H1 (cell line): ENCODE measurements at regions not wholly inside any gene's neighbourhood (a gene's known extent, or its start where the extent isn't known, plus 50 kb on each side); places are given as distances from the start of the nearest gene placed in this dataset.

Experiments
- CTCF ChIA-PET: fragments of 300-600 bp; sonication (Branson Sonifier 250); formaldehyde crosslinking; loops from one replicate; lab custom pipeline; 2021; ENCODE audit not compliant: partially characterized antibody; lab: Charles Lee
- POLR2A ChIA-PET: fragments of 300-600 bp; sonication (Branson Sonifier 250); formaldehyde crosslinking; loops from one replicate; lab custom pipeline; 2021; ENCODE audit warnings: inconsistent platforms; ENCODE audit not compliant: partially characterized antibody; lab: Charles Lee
- DNase-seq, 2 experiments: peaks; one replicate each; pipeline versions ENCODE4 v3.0.0 to v3.0.0-alpha.2; 2010 to 2022; ENCODE audit warnings: low spot score in 2 of 2, low read depth in 1 of 2, mixed read lengths in 1 of 2
- FAIRE-seq: peaks from 2 replicates; lab custom pipeline; 2011; peaks lifted over from hg19 to GRCh38; lab: Jason Lieb, UNC
- H2AFZ ChIP-seq: 2 replicates; pipeline ENCODE4 v1.8.1; 2012; ENCODE audit warnings: low read length, inconsistent platforms
- H2AK5ac ChIP-seq: 2 replicates; pipeline ENCODE4 v1.6.1; 2013; ENCODE audit warnings: low read depth, low read length
- H2BK120ac ChIP-seq: replicated peaks from 2 replicates; pipeline ENCODE3; 2013; ENCODE audit warnings: low read depth, low read length, inconsistent platforms
- H2BK12ac ChIP-seq: 2 replicates; pipeline ENCODE4 v1.6.1; 2013; ENCODE audit warnings: low read depth, low read length
- H2BK15ac ChIP-seq: 2 replicates; pipeline ENCODE4 v1.6.1; 2013; ENCODE audit warnings: low read length
- H2BK20ac ChIP-seq: 2 replicates; pipeline ENCODE4 v1.6.1; 2013; ENCODE audit warnings: low read length
- H2BK5ac ChIP-seq: 2 replicates; pipeline ENCODE4 v1.6.1; 2013; ENCODE audit warnings: low read depth, low read length
- H3K14ac ChIP-seq: 2 replicates; pipeline ENCODE4 v1.6.1; 2013; ENCODE audit warnings: inconsistent platforms; ENCODE audit not compliant: insufficient read length
- H3K18ac ChIP-seq: 2 replicates; pipeline ENCODE4 v1.6.1; 2013; ENCODE audit warnings: low read length; ENCODE audit errors: extremely low read depth
- H3K23ac ChIP-seq: 2 replicates; pipeline ENCODE4 v1.6.1; 2013; ENCODE audit warnings: inconsistent platforms; ENCODE audit not compliant: insufficient read length
- H3K23me2 ChIP-seq: 2 replicates; pipeline ENCODE4 v1.6.1; 2013; ENCODE audit warnings: low read depth, low read length
- H3K27ac ChIP-seq: 2 replicates; pipeline ENCODE4 v1.6.1; 2011; ENCODE audit warnings: low read depth, low read length, inconsistent platforms
- H3K27me3 ChIP-seq, 4 experiments: replicated peaks in 1 of 4; 1 replicate in 1 of 4; 2 replicates in 3 of 4; pipeline versions ENCODE4 v1.6.1 to v1.8.1; 2011 to 2013; ENCODE audit warnings: low read length in 3 of 4, mild to moderate bottlenecking in 3 of 4, inconsistent platforms in 2 of 4, mixed read lengths in 2 of 4, moderate library complexity in 1 of 4; ENCODE audit not compliant: control insufficient read depth in 3 of 4, insufficient read depth in 3 of 4; ENCODE audit errors: extremely low read depth in 1 of 4
- H3K36me3 ChIP-seq, 4 experiments: 2 replicates each; pipeline versions ENCODE4 v1.6.1 to v1.8.1; 2011 to 2013; ENCODE audit warnings: mild to moderate bottlenecking in 4 of 4, low read length in 3 of 4, moderate library complexity in 2 of 4, control low read depth in 1 of 4, inconsistent platforms in 1 of 4; ENCODE audit not compliant: insufficient read depth in 4 of 4, control insufficient read depth in 2 of 4
- H3K4ac ChIP-seq: replicated peaks from 2 replicates; pipeline ENCODE3; 2013; ENCODE audit warnings: low read length, low read depth, mixed read lengths, inconsistent platforms; ENCODE audit not compliant: insufficient read length
- H3K4me1 ChIP-seq, 4 experiments: replicated peaks in 1 of 4; 1 replicate in 1 of 4; 2 replicates in 3 of 4; pipeline versions ENCODE4 v1.6.1 to v1.8.1; 2011 to 2013; ENCODE audit warnings: low read length in 3 of 4, inconsistent platforms in 2 of 4, mixed read lengths in 1 of 4; ENCODE audit not compliant: insufficient read depth in 4 of 4, control insufficient read depth in 3 of 4
- H3K4me2 ChIP-seq, 2 experiments: 2 replicates each; pipeline versions ENCODE4 v1.6.1 to v1.8.1; 2011 to 2013; ENCODE audit warnings: low read depth in 2 of 2, low read length in 2 of 2, control low read depth in 1 of 2, inconsistent platforms in 1 of 2, mild to moderate bottlenecking in 1 of 2; ENCODE audit not compliant: insufficient read depth in 1 of 2
- H3K4me3 ChIP-seq, 4 experiments: fragments of 200-600, 300-600 bp in 1 of 4; sonication (generic), shearing (Covaris generic), sonication (Bioruptor Twin) in 1 of 4; 2 replicates each; pipeline versions ENCODE4 v1.5.1 to v1.8.1; 2011 to 2016; ENCODE audit warnings: low read length in 4 of 4, low read depth in 3 of 4, control low read depth in 2 of 4, inconsistent platforms in 2 of 4, mild to moderate bottlenecking in 2 of 4, mixed read lengths in 1 of 4, moderate library complexity in 1 of 4; ENCODE audit not compliant: insufficient read depth in 2 of 4; ENCODE audit errors: extremely low read depth in 1 of 4
- H3K56ac ChIP-seq: replicated peaks from 2 replicates; pipeline ENCODE3; 2013; ENCODE audit warnings: low read depth, mild to moderate bottlenecking, mixed read lengths, low read length, inconsistent platforms; ENCODE audit not compliant: insufficient read length
- H3K79me1 ChIP-seq: 2 replicates; pipeline ENCODE4 v1.6.1; 2013; ENCODE audit warnings: low read depth, low read length, control low read depth
- H3K79me2 ChIP-seq, 2 experiments: 2 replicates each; pipeline versions ENCODE4 v1.6.1 to v1.8.1; 2012 to 2013; ENCODE audit warnings: low read length in 2 of 2, mild to moderate bottlenecking in 2 of 2, inconsistent platforms in 1 of 2; ENCODE audit not compliant: insufficient read depth in 2 of 2, control insufficient read depth in 1 of 2
- H3K9ac ChIP-seq, 4 experiments: replicated peaks in 1 of 4; 1 replicate in 1 of 4; 2 replicates in 3 of 4; pipeline versions ENCODE4 v1.6.1 to v1.8.1; 2011 to 2013; ENCODE audit warnings: low read depth in 3 of 4, low read length in 3 of 4, control low read depth in 2 of 4, mild to moderate bottlenecking in 2 of 4, moderate library complexity in 2 of 4, inconsistent platforms in 1 of 4; ENCODE audit errors: extremely low read depth in 1 of 4
- H3K9me3 ChIP-seq, 2 experiments: 2 replicates each; pipeline versions ENCODE4 v1.6.1 to v1.8.1; 2012 to 2013; ENCODE audit warnings: mild to moderate bottlenecking in 2 of 2, moderate library complexity in 2 of 2, control low read depth in 1 of 2, inconsistent platforms in 1 of 2, low read depth in 1 of 2, low read length in 1 of 2, mixed read lengths in 1 of 2; ENCODE audit not compliant: insufficient read depth in 2 of 2
- H4K20me1 ChIP-seq, 2 experiments: replicated peaks in 1 of 2; 2 replicates each; pipeline versions ENCODE3 to v1.8.1; 2011 to 2013; ENCODE audit warnings: inconsistent platforms in 2 of 2, low read length in 2 of 2, mild to moderate bottlenecking in 1 of 2; ENCODE audit not compliant: insufficient read depth in 2 of 2, control insufficient read depth in 1 of 2
- H4K5ac ChIP-seq: 2 replicates; pipeline ENCODE4 v1.6.1; 2013; ENCODE audit warnings: low read length, low read depth, mixed read lengths, inconsistent platforms; ENCODE audit not compliant: insufficient read length
- H4K8ac ChIP-seq: 2 replicates; pipeline ENCODE4 v1.8.0; 2013; ENCODE audit warnings: mild to moderate bottlenecking, moderate library complexity, low read length, inconsistent platforms; ENCODE audit not compliant: insufficient read depth; ENCODE audit errors: extremely low read depth
- H4K91ac ChIP-seq: replicated peaks from 2 replicates; pipeline ENCODE3; 2013; ENCODE audit warnings: low read length, mixed read lengths, inconsistent platforms; ENCODE audit not compliant: insufficient read length
- JUND ChIP-seq: IDR thresholded peaks from 2 replicates; pipeline ENCODE4 v1.6.1; 2011; ENCODE audit warnings: mild to moderate bottlenecking, improper control_type of control experiment, low read length
- RBBP5 ChIP-seq: IDR thresholded peaks from 2 replicates; pipeline ENCODE4 v1.7.1; 2012; ENCODE audit warnings: low read depth, mild to moderate bottlenecking, inconsistent platforms, low read length, moderate library complexity, borderline replicate concordance
- ZNF274 ChIP-seq: IDR thresholded peaks from 2 replicates; pipeline ENCODE4 v1.7.0; 2012; ENCODE audit warnings: low read length, borderline replicate concordance; ENCODE audit errors: extremely low read depth
- WGBS, 2 experiments: shearing (Covaris generic) in 1 of 2; methylation state at CpG; one replicate each; pipeline versions ENCODE4 v1.1.6 to v1.1.7; 2013 to 2015; ENCODE audit warnings: low lambda C conversion rate in 2 of 2, mixed read lengths in 2 of 2, inconsistent platforms in 1 of 2, low coverage in 1 of 2, missing lambda C conversion rate in 1 of 2; ENCODE audit not compliant: insufficient replicate concordance in 2 of 2, insufficient coverage in 1 of 2, insufficient read length in 1 of 2; ENCODE audit errors: extremely low coverage in 1 of 2, missing lambda C conversion rate in 1 of 2; 5-methylcytosine and 5-hydroxymethylcytosine counted together

- H3K4ac ChIP-seq: no peak overlapping the region
- H3K27ac ChIP-seq: no peak overlapping the region
- H2BK5ac ChIP-seq: no peak overlapping the region
- H3K9ac ChIP-seq: no peak overlapping the region
- H2AK5ac ChIP-seq: no peak overlapping the region
- H3K9me3 ChIP-seq: no peaks in the 10 kb centered on the region
- no peak overlapping the region for H4K8ac ChIP-seq
- FAIRE-seq (no peak), DNase-seq (no peak)
- H4K20me1 ChIP-seq: no peaks in the 10 kb centered on the region
- POLR2A ChIA-PET: no interaction called here
- H3K23me2 ChIP-seq: no peaks in the 10 kb centered on the region
- no peak overlapping the region for H2AFZ ChIP-seq
- no peaks in the 10 kb centered on the region for H3K36me3 ChIP-seq
- 88% methylated on average over 2 of the region's 2 CpGs; no CpG with 5 or more reads in 1 of the 2 experiments for WGBS, 2 experiments
- H3K56ac ChIP-seq: no peak overlapping the region
- no peaks in the 10 kb centered on the region for H3K79me2 ChIP-seq
- no peaks in the 10 kb centered on the region for H3K79me1 ChIP-seq
- H2BK12ac ChIP-seq: no peak overlapping the region
- H2BK20ac ChIP-seq: no peak overlapping the region
- H3K4me2 ChIP-seq: no peak overlapping the region
- no peak overlapping the region for H3K14ac ChIP-seq
- H2BK120ac ChIP-seq: no peak overlapping the region
- no peak overlapping the region for H3K18ac ChIP-seq
- TF ChIP-seq ZNF274: no peak
- no peak for TF ChIP-seq RBBP5
- no peak for TF ChIP-seq JUND
- H4K5ac ChIP-seq: no peak overlapping the region
- no peak overlapping the region for H2BK15ac ChIP-seq
- no peak overlapping the region for H3K23ac ChIP-seq
- CTCF ChIA-PET: no interaction called here
- H3K4me1 ChIP-seq: no peaks in the 10 kb centered on the region
- H3K4me3 ChIP-seq: no peak overlapping the region
- H4K91ac ChIP-seq: no peak overlapping the region
- H3K27me3 ChIP-seq: no peaks in the 10 kb centered on the region
Observed at GRCh38 chr6:8301502-8301901, 133.8 kb downstream of the SLC35B3 start.
